GM10266 (cell line): ENCODE measurements at regions not wholly inside any gene's neighbourhood (a gene's known extent, or its start where the extent isn't known, plus 50 kb on each side); places are given as distances from the start of the nearest gene placed in this dataset.

Source experiments
- DNase-seq: peaks from one replicate; pipeline ENCODE4 v3.0.0; 2012; ENCODE audit errors: extremely low spot score
- TF ChIP-seq, protein P1 (sequence below): IDR thresholded peaks from 2 replicates; pipeline ENCODE4 v1.5.1; 2012; ENCODE audit warnings: mild to moderate bottlenecking, low read depth; ENCODE audit not compliant: control insufficient read depth, insufficient read depth; ENCODE audit errors: missing control alignments

GRCh38 chrX:36436361-36436760 is 516.8 kb downstream of the CFAP47 start:
- TF ChIP-seq, protein P1, sequence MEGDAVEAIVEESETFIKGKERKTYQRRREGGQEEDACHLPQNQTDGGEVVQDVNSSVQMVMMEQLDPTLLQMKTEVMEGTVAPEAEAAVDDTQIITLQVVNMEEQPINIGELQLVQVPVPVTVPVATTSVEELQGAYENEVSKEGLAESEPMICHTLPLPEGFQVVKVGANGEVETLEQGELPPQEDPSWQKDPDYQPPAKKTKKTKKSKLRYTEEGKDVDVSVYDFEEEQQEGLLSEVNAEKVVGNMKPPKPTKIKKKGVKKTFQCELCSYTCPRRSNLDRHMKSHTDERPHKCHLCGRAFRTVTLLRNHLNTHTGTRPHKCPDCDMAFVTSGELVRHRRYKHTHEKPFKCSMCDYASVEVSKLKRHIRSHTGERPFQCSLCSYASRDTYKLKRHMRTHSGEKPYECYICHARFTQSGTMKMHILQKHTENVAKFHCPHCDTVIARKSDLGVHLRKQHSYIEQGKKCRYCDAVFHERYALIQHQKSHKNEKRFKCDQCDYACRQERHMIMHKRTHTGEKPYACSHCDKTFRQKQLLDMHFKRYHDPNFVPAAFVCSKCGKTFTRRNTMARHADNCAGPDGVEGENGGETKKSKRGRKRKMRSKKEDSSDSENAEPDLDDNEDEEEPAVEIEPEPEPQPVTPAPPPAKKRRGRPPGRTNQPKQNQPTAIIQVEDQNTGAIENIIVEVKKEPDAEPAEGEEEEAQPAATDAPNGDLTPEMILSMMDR = no peak
- DNase-seq = no peak

DNA sequence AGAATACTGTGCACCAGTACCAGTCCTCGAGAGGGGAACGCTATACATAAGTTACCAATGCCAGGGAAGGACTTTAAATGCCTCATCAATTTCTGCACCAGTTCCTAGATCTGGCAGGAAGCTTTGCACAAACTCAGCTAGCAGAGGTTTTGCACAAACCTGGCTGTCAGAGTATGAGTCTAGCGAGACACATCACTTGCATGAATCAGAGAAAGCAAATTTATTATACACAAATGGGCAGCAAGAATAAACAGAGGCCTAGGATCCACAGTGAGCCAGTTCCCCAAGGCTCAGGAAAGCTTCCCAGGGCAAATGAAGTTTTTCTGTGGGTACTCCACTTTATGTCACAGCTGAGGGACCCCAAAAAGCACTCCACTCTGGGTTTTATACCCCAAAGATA is 523.5 kb downstream of the CFAP47 start:
- DNase-seq = no peak
- TF ChIP-seq, protein P1 = no peak

GRCh38 chrX:36445566-36445965 is 526.0 kb downstream of the CFAP47 start:
- DNase-seq = no peak
- TF ChIP-seq, protein P1 = no peak

DNA sequence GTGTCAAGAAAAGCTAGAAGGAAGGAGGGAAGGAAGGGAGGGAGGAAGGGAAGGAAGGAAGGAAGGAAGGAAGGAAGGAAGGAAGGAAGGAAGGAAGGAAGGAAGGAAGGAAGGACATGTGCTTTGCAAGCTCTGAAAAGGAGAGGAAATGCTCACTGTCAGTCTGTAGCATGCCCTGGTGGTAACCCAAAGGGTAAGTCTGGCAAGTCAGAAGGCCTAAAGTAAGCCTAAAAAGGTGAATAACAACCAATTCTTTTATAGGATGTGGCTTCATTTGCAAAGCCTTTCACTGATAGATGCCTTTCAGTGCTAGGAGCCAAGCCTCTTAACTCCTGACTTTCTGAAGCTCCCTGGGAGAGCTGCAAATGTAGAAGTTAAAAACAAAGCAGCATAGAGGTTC is 542.6 kb downstream of the CFAP47 start:
- TF ChIP-seq, protein P1 = no peak
- DNase-seq = no peak

GRCh38 chrX:36480441-36480990 is 527.6 kb upstream of the FAM47C start:
- TF ChIP-seq, protein P1 = no peak
- no peak for DNase-seq

GRCh38 chrX:36501169-36501702 is 506.9 kb upstream of the FAM47C start:
- TF ChIP-seq, protein P1 = no peak
- DNase-seq = no peak

GRCh38 chrX:36504625-36505024 is 503.5 kb upstream of the FAM47C start:
- TF ChIP-seq, protein P1 = no peak
- no peak for DNase-seq
